UCSD-AML1 (cell line): ENCODE measurements at regions not wholly inside any gene's neighbourhood (a gene's known extent, or its start where the extent isn't known, plus 50 kb on each side); places are given as distances from the start of the nearest gene placed in this dataset.
A peak's percentile ranks its signal among the peaks of the same experiment; 100 is the strongest.
"Not testable (repeated sequence)": the region's sequence is repeated elsewhere in the genome, so short reads cannot be mapped to it uniquely, and the experiment has no call there.

Experiments used
- DNase-seq: peaks from one replicate; lab custom pipeline; 2025; ENCODE audit not compliant: unreplicated experiment; lab: John Stamatoyannopoulos, UW

- no peak for DNase-seq
Measured at GRCh38 chr7:142637240-142637639, 112.0 kb upstream of the PRSS1 start.

- DNase-seq, result no peak
Measured at GRCh38 chr7:142636751-142637150, 112.5 kb upstream of the PRSS1 start.

GRCh38 chr7:142636107-142636506 is 113.2 kb upstream of the PRSS1 start:
- not testable (repeated sequence) for DNase-seq

- DNase-seq, result peak; percentile 18
Measured at GRCh38 chr7:142632271-142633134, 116.8 kb upstream of the PRSS1 start.

GRCh38 chr7:142629588-142630260 is 119.5 kb upstream of the PRSS1 start:
- DNase-seq, result no peak

GRCh38 chr7:142628945-142629344 is 120.3 kb upstream of the PRSS1 start:
- no peak for DNase-seq

GRCh38 chr7:142627223-142627622 is 122.0 kb upstream of the PRSS1 start:
- DNase-seq, result not testable (repeated sequence)

- DNase-seq, result peak; percentile 19
Measured at GRCh38 chr7:142626420-142627035, 122.7 kb upstream of the PRSS1 start.

- DNase-seq, result not testable (repeated sequence)
Measured at GRCh38 chr7:142625216-142625615, 124.1 kb upstream of the PRSS1 start.

- no peak for DNase-seq
Measured at GRCh38 chr7:142620402-142620801, 128.9 kb upstream of the PRSS1 start.

GRCh38 chr7:142618655-142619351 is 130.5 kb upstream of the PRSS1 start:
- DNase-seq, result no peak

- DNase-seq, result no peak
Measured at GRCh38 chr7:142616842-142617241, 132.4 kb upstream of the PRSS1 start.

- no peak for DNase-seq
Measured at GRCh38 chr7:142616121-142616643, 133.1 kb upstream of the PRSS1 start.

GRCh38 chr7:142615508-142615907 is 133.8 kb upstream of the PRSS1 start:
- DNase-seq, result no peak

GRCh38 chr7:142614116-142614515 is 135.2 kb upstream of the PRSS1 start:
- DNase-seq, result no peak

- no peak for DNase-seq
Measured at GRCh38 chr7:142612237-142612881, 136.9 kb upstream of the PRSS1 start.

GRCh38 chr7:142611566-142612236 is 137.6 kb upstream of the PRSS1 start:
- DNase-seq, result no peak

GRCh38 chr7:142608630-142609428 is 140.4 kb upstream of the PRSS1 start:
- DNase-seq, result no peak

GRCh38 chr7:142607351-142607750 is 141.9 kb upstream of the PRSS1 start:
- DNase-seq, result no peak
